Mesothelial cell of epicardium (in vitro differentiated cells): ENCODE measurements at regions not wholly inside any gene's neighbourhood (a gene's known extent, or its start where the extent isn't known, plus 50 kb on each side); places are given as distances from the start of the nearest gene placed in this dataset.
A peak's percentile ranks its signal among the peaks of the same experiment; 100 is the strongest.
"Not testable (repeated sequence)": the region's sequence is repeated elsewhere in the genome, so short reads cannot be mapped to it uniquely, and the experiment has no call there.

ENCODE experiments used
- DNase-seq, 2 experiments: peaks; one replicate each; pipeline ENCODE4 v3.0.0; 2021; ENCODE audit warnings: low spot score in 2 of 2; ENCODE audit not compliant: unreplicated experiment in 2 of 2
- H3K27ac Mint-ChIP-seq: 2 replicates; pipeline ENCODE4 v1.8.0; 2021; ENCODE audit warnings: mixed read lengths
- H3K27me3 Mint-ChIP-seq: 2 replicates; pipeline ENCODE4 v1.8.0; 2021; ENCODE audit warnings: low read depth, mixed read lengths
- H3K36me3 Mint-ChIP-seq: 2 replicates; pipeline ENCODE4 v1.8.0; 2021; ENCODE audit warnings: mixed read lengths
- H3K4me1 Mint-ChIP-seq: 2 replicates; pipeline ENCODE4 v1.8.0; 2021; ENCODE audit warnings: mixed read lengths
- H3K4me3 Mint-ChIP-seq: 2 replicates; pipeline ENCODE4 v1.8.0; 2021; ENCODE audit warnings: mild to moderate bottlenecking, moderate library complexity, mixed read lengths
- H3K9me3 Mint-ChIP-seq: 2 replicates; pipeline ENCODE4 v1.8.0; 2021; ENCODE audit warnings: mixed read lengths
- TF ChIP-seq, protein P1 (sequence below): fragments of 200-600 bp; sonication (generic); IDR thresholded peaks from one replicate; pipeline ENCODE4 v1.5.0; 2021; ENCODE audit warnings: antibody characterized with exemption; ENCODE audit not compliant: unreplicated experiment

DNA sequence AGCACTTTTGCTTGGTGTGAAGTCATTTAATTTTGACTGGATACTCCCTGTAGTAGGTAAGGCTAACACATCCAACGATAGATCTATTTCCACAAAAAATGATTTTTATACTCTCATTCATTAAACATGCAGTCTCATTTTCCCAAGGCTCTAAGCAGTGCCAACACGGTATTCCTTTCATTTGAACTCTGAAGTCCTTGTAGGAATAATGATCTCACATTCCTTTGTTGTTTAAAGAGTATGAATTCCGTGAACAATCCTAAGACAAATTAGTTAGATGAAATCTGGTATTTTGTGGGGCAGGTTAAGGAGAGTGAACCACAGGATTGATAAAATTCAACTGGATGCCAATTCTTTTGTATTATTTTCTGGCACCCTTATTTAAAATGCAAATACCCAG, 66.6 kb downstream of the LACC1 start:
- Mint-ChIP-seq H3K27ac (no peak overlapping the region), H3K9me3 (peaks cover 16% of the 10 kb centered on the region), H3K36me3 (peaks cover 3% of the 10 kb centered on the region), H3K4me3 (no peak overlapping the region), H3K27me3 (no peaks in the 10 kb centered on the region), H3K4me1 (peaks cover 13% of the 10 kb centered on the region)
- DNase-seq = no peak
- TF ChIP-seq, protein P1, sequence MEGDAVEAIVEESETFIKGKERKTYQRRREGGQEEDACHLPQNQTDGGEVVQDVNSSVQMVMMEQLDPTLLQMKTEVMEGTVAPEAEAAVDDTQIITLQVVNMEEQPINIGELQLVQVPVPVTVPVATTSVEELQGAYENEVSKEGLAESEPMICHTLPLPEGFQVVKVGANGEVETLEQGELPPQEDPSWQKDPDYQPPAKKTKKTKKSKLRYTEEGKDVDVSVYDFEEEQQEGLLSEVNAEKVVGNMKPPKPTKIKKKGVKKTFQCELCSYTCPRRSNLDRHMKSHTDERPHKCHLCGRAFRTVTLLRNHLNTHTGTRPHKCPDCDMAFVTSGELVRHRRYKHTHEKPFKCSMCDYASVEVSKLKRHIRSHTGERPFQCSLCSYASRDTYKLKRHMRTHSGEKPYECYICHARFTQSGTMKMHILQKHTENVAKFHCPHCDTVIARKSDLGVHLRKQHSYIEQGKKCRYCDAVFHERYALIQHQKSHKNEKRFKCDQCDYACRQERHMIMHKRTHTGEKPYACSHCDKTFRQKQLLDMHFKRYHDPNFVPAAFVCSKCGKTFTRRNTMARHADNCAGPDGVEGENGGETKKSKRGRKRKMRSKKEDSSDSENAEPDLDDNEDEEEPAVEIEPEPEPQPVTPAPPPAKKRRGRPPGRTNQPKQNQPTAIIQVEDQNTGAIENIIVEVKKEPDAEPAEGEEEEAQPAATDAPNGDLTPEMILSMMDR = no peak

DNA sequence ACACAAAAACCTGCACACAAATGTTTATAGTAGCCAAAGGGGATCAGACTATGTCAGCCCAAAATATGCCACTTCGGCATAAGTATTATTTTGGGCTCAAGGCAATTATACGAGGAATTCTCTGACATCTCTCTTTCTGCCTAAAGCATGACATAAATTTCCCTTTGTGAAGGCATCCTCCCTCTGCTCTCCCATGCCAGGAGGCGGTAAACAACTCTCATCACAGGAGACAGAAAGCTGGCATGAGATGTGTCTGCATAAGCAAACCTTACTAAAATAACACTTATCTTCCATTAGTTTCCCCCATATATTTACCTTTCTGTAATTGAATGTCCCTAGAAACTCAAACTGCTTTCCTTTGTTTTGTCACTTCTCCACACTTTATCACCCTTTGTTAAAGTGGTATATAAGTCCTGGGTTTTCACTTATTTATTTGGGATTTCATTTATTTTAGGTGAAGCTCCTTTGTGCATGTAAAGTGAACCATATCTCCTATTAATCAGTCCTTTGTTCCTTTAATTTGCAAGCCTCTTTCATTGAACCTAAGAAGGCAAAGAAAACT, 68.3 kb downstream of the LACC1 start:
- peaks cover 13% of the 10 kb centered on the region for H3K4me1 Mint-ChIP-seq
- no peak overlapping the region for H3K4me3 Mint-ChIP-seq
- H3K27ac Mint-ChIP-seq = no peak overlapping the region
- H3K36me3 Mint-ChIP-seq = peaks cover 3% of the 10 kb centered on the region
- TF ChIP-seq, protein P1 = no peak
- no peak for DNase-seq
- peaks cover 23% of the 10 kb centered on the region for H3K9me3 Mint-ChIP-seq
- no peaks in the 10 kb centered on the region for H3K27me3 Mint-ChIP-seq

DNA sequence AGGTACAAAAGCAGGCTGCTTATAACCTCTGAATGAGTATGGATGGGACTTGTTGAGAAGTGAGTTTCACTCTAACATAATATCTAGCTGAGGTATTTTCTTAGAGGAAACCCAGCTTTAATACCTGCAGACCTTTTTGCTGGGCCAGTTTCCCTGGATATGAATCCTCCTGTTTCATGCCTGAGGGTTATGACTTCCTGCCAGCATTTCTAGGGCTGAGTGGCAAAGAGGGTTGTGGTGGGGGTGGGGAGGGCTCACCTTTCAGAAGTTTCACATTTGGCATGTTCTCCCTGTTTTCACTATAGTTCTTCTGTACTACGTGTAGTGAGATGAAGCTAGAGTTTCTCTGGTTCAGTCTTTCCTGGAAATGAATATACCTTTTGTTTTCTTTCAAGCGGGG, 73.7 kb downstream of the LACC1 start:
- H3K27me3 Mint-ChIP-seq = no peaks in the 10 kb centered on the region
- peaks cover 11% of the 10 kb centered on the region for H3K9me3 Mint-ChIP-seq
- peaks cover 6% of the 10 kb centered on the region for H3K4me1 Mint-ChIP-seq
- no peak overlapping the region for H3K4me3 Mint-ChIP-seq
- H3K27ac Mint-ChIP-seq = peak overlapping the region; percentile 15
- TF ChIP-seq, protein P1 = no peak
- DNase-seq = no peak
- H3K36me3 Mint-ChIP-seq = no peaks in the 10 kb centered on the region

DNA sequence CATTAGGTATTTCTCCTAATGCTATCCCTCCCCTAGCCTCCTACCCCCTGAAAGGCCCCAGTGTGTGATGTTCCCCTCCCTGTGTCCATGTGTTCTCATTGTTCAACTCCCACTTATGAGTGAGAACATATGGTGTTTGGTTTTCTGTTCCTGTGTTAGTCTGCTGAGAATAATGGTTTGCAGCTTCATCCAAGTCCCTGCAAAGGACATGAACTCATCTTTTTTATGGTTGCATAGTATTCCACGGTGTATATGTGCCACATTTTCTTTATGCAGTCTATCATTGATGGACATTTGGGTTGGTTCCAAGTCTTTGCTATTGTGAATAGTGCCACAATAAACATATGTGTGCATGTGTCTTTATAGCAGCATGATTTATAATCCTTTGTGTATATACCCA, 77.3 kb downstream of the LACC1 start:
- H3K36me3 Mint-ChIP-seq, DNase-seq, H3K4me3 Mint-ChIP-seq, H3K27me3 Mint-ChIP-seq, H3K27ac Mint-ChIP-seq, H3K9me3 Mint-ChIP-seq: not testable (repeated sequence)
- peaks cover 15% of the 10 kb centered on the region for H3K4me1 Mint-ChIP-seq

DNA sequence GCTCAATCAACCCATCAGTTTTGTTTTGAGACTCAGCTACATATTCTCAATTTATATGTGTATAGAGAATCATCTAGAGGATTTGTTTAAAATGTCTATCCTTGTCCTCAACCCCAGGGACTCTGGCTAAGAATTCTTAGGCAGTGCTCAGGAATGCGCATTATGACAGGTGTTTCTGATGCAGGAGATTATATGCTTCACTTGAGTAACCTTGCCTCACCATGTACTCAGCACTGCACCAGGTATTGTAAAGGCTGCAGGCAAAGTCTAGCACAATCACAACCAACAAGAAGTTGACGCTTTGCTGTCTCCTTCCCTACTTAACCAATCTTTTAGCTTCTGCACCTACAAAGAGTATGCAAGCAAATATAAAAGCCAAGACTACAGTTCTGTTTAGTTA, 79.6 kb downstream of the LACC1 start:
- peaks cover 16% of the 10 kb centered on the region for H3K4me1 Mint-ChIP-seq
- no peak for DNase-seq
- TF ChIP-seq, protein P1 = no peak
- no peaks in the 10 kb centered on the region for H3K36me3 Mint-ChIP-seq
- no peak overlapping the region for H3K27ac Mint-ChIP-seq
- no peaks in the 10 kb centered on the region for H3K9me3 Mint-ChIP-seq
- H3K4me3 Mint-ChIP-seq = no peak overlapping the region
- H3K27me3 Mint-ChIP-seq = no peaks in the 10 kb centered on the region

DNA sequence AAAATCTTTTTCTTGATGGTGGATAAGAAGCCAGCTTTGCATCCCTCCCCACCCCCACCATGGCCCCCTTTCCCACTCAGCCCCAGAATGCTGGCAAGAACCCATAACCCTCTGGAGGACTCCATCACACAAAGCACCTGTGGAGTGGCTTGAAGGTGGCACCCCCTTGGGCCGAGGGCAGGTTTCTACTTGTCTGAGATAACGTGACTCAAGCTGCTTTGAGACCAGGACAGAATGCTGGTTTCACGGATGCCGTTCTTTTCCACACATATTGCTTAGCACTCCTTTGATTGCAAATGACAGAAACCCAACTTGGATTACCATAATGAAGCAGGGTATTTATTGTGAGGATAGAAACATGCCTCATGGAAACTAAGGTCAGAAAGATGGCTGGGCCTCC, 82.2 kb downstream of the LACC1 start:
- TF ChIP-seq, protein P1 = no peak
- no peak for DNase-seq
- Mint-ChIP-seq H3K27ac (no peak overlapping the region), H3K9me3 (no peaks in the 10 kb centered on the region), H3K27me3 (no peaks in the 10 kb centered on the region), H3K4me3 (no peak overlapping the region), H3K4me1 (peaks cover 21% of the 10 kb centered on the region), H3K36me3 (no peaks in the 10 kb centered on the region)
